ENCODE measurements at regions not wholly inside any gene's neighbourhood (a gene's known extent, or its start where the extent isn't known, plus 50 kb on each side); places are given as distances from the start of the nearest gene placed in this dataset.

GRCh38 chr6:33936886-33937285 is 133.1 kb upstream of the MLN start:
- no peaks in the 10 kb centered on the region for H3K9me2 ChIP-seq (ENCODE audit: insufficient read depth)
- no peak overlapping the region for H2AFZ ChIP-seq
- CTCF ChIA-PET: no interaction called here
- TF ChIP-seq CTCF (conservative IDR thresholded peaks at IDR 0.05) (no peak), EZH2 (IDR thresholded peaks at IDR 0.05; ENCODE audit: low read depth) (no peak)
- no peaks in the 10 kb centered on the region for H4K20me1 ChIP-seq (ENCODE audit: insufficient read depth)
- POLR2A ChIA-PET (ENCODE audit: unreplicated experiment): no interaction called here
- no peak overlapping the region for H3K4me2 ChIP-seq
- no TSS peak for BruUV-seq (replicated peaks)
- no peaks in the 10 kb centered on the region for H3K79me2 ChIP-seq (ENCODE audit: low read depth)
- intact Hi-C loops (cut with micrococcal nuclease; ENCODE audit: unreplicated experiment): no loop called here
- no peaks in the 10 kb centered on the region for H3K9me3 ChIP-seq (ENCODE audit: insufficient read depth, low read depth)
- H3K4me3 ChIP-seq: no peak overlapping the region
- H3K27ac ChIP-seq: no peak overlapping the region
- peaks cover 99% of the 10 kb centered on the region for H3K27me3 ChIP-seq (ENCODE audit: insufficient read depth, low read depth)
- no peaks in the 10 kb centered on the region for H3F3A ChIP-seq (ENCODE audit: insufficient read depth, low read depth)
- DNase-seq: no peak
- no peaks in the 10 kb centered on the region for H3K4me1 ChIP-seq (replicated peaks; ENCODE audit: insufficient read depth)
- no peaks in the 10 kb centered on the region for H3K36me3 ChIP-seq (ENCODE audit: low read depth)

- Histone ChIP-seq H3K27ac (no peak overlapping the region), H3K36me3 (ENCODE audit: low read depth) (no peaks in the 10 kb centered on the region), H3F3A (ENCODE audit: insufficient read depth, low read depth) (no peaks in the 10 kb centered on the region), H3K9me2 (ENCODE audit: insufficient read depth) (no peaks in the 10 kb centered on the region), H3K79me2 (ENCODE audit: low read depth) (no peaks in the 10 kb centered on the region), H3K9me3 (ENCODE audit: insufficient read depth, low read depth) (no peaks in the 10 kb centered on the region), H3K4me3 (no peak overlapping the region), H2AFZ (no peak overlapping the region), H4K20me1 (ENCODE audit: insufficient read depth) (no peaks in the 10 kb centered on the region), H3K27me3 (ENCODE audit: insufficient read depth, low read depth) (peaks cover 99% of the 10 kb centered on the region), H3K4me1 (replicated peaks; ENCODE audit: insufficient read depth) (no peaks in the 10 kb centered on the region), H3K4me2 (no peak overlapping the region)
- TF ChIP-seq EZH2 (IDR thresholded peaks at IDR 0.05; ENCODE audit: low read depth) (no peak), CTCF (conservative IDR thresholded peaks at IDR 0.05) (no peak)
- ChIA-PET CTCF (no interaction called here), POLR2A (ENCODE audit: unreplicated experiment) (no interaction called here)
- DNase-seq: no peak
- intact Hi-C loops (cut with micrococcal nuclease; ENCODE audit: unreplicated experiment): no loop called here
- BruUV-seq (replicated peaks): no TSS peak
Measured at GRCh38 chr6:33935439-33936080, 131.8 kb upstream of the MLN start.

- Histone ChIP-seq H3K4me3 (no peak overlapping the region), H3K36me3 (ENCODE audit: low read depth) (no peaks in the 10 kb centered on the region), H4K20me1 (ENCODE audit: insufficient read depth) (no peaks in the 10 kb centered on the region), H3K79me2 (ENCODE audit: low read depth) (no peaks in the 10 kb centered on the region), H3F3A (ENCODE audit: insufficient read depth, low read depth) (no peaks in the 10 kb centered on the region), H3K9me2 (ENCODE audit: insufficient read depth) (no peaks in the 10 kb centered on the region), H3K9me3 (ENCODE audit: insufficient read depth, low read depth) (no peaks in the 10 kb centered on the region), H3K27ac (no peak overlapping the region), H3K27me3 (ENCODE audit: insufficient read depth, low read depth) (peaks cover 96% of the 10 kb centered on the region), H2AFZ (no peak overlapping the region), H3K4me1 (replicated peaks; ENCODE audit: insufficient read depth) (no peaks in the 10 kb centered on the region), H3K4me2 (no peak overlapping the region)
- BruUV-seq (replicated peaks): no TSS peak
- CTCF ChIA-PET: no interaction called here
- TF ChIP-seq CTCF (conservative IDR thresholded peaks at IDR 0.05): no peak
- TF ChIP-seq EZH2 (IDR thresholded peaks at IDR 0.05; ENCODE audit: low read depth): no peak
- POLR2A ChIA-PET (ENCODE audit: unreplicated experiment): no interaction called here
- no peak for DNase-seq
- intact Hi-C loops (cut with micrococcal nuclease; ENCODE audit: unreplicated experiment): no loop called here
Measured at GRCh38 chr6:33934731-33935270, 131.0 kb upstream of the MLN start.
